AG09319 (cell line): ENCODE measurements at regions not wholly inside any gene's neighbourhood (a gene's known extent, or its start where the extent isn't known, plus 50 kb on each side); places are given as distances from the start of the nearest gene placed in this dataset.
"Not testable (repeated sequence)": the region's sequence is repeated elsewhere in the genome, so short reads cannot be mapped to it uniquely, and the experiment has no call there.

Experiments used
- DNase-seq: peaks from one replicate; pipeline ENCODE4 v3.0.0-alpha.2; 2010; ENCODE audit warnings: low read depth; ENCODE audit errors: extremely low read depth
- CTCF ChIP-seq: IDR thresholded peaks from 2 replicates; pipeline ENCODE4 v1.5.1; 2011; ENCODE audit warnings: low read depth, mild to moderate bottlenecking, inconsistent platforms, low read length, moderate library complexity

DNA sequence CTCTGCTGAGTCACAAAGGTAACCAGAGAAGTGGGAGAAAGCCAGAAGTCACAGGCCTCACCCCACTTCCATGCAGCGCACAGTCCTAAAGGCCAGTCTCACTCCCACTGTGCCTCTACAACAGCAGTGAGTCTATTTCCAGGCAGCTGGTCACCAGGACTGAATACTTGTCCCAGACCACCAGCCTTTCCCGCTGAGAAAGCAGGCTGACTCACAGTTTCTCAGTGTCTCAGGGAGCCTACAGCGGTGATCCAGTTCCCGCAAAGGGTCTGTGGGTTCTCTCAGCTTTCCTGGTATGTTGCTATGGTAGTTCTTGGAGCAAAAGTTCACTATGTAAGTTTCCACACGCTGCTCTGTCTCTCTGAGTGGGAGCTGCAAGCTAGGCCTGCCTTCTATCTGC lies 622.5 kb downstream of the RNF144A start:
- no peak for DNase-seq
- no peak for TF ChIP-seq CTCF

DNA sequence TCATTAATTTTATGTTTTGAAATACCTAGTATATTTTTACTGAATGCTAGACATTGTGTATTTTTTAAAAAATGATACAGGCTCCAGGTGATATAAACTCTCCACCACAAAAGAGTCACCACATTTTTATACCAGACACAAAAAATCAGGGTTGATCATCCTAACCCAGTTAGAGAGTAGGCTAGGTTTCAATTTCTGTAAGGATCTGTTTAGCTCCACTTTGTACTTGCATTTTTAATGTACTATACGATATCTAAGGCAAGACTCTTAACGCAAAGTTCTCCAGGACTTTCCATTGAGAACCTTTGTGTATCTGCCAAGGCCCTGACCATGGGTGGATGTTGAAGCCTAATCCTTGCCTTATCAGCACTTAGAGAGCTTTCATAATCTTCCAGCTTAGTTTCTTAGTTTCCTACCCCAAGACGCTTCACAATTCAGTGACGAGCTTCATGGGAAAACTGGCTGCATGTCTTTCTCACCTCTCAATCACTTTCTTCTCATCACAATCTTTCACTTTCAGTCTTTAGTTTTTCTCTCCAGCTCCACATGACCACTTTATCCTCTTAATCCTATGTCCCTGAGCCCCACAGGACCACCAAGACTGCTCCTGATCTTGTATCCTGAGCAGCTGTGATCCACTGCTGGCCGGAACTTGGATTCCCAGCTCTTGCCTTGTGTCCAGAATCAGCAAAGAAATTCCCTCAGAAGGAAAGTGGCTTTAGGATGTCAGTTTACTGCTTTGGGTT lies 635.8 kb downstream of the RNF144A start:
- TF ChIP-seq CTCF: no peak
- DNase-seq: no peak

DNA sequence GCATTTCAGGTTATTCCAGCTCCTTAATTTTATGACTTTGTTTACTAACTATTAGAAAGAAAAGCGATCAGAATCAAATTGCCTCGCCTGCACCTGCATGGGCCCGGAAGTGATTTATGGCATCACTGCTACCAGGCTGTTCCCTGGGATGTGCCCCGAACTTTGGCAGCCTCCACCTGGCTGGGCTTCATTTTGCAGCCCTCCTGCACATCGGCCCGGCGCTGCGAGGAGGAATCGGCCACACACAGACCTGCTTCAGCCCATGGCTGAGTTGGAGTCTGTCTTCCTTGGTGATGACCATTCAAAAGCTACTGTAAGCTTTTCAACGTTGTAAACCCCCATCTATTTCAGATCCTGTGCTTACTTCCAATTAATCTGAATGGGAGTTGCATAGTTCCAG lies 638.0 kb downstream of the RNF144A start:
- DNase-seq: no peak
- TF ChIP-seq CTCF: no peak

- DNase-seq: no peak
- no peak for TF ChIP-seq CTCF
Measured at GRCh38 chr2:7557376-7557775, 640.2 kb downstream of the RNF144A start.

GRCh38 chr2:7559791-7560190 lies 642.6 kb downstream of the RNF144A start:
- no peak for TF ChIP-seq CTCF
- no peak for DNase-seq

GRCh38 chr2:7566382-7566881 lies 649.2 kb downstream of the RNF144A start:
- TF ChIP-seq CTCF: no peak
- no peak for DNase-seq

GRCh38 chr2:7567116-7567515 lies 649.9 kb downstream of the RNF144A start:
- DNase-seq: not testable (repeated sequence)

- no peak for DNase-seq
- TF ChIP-seq CTCF: no peak
Measured at GRCh38 chr2:7567646-7568045, 650.4 kb downstream of the RNF144A start.
